Endothelial cell (in vitro differentiated cells): ENCODE measurements at regions not wholly inside any gene's neighbourhood (a gene's known extent, or its start where the extent isn't known, plus 50 kb on each side); places are given as distances from the start of the nearest gene placed in this dataset.

Experiments
- DNase-seq: peaks from one replicate; pipeline ENCODE4 v3.0.0; 2021; ENCODE audit warnings: low spot score
- H3K27ac Mint-ChIP-seq: one replicate; pipeline ENCODE4 v1.8.0; 2021; ENCODE audit warnings: mixed read lengths, inconsistent platforms; ENCODE audit not compliant: unreplicated experiment
- H3K27me3 Mint-ChIP-seq: one replicate; pipeline ENCODE4 v1.8.0; 2021; ENCODE audit warnings: mild to moderate bottlenecking, moderate library complexity, mixed read lengths, inconsistent platforms; ENCODE audit not compliant: unreplicated experiment
- H3K36me3 Mint-ChIP-seq: one replicate; pipeline ENCODE4 v1.8.0; 2021; ENCODE audit warnings: mild to moderate bottlenecking, low read depth, mixed read lengths, inconsistent platforms; ENCODE audit not compliant: unreplicated experiment
- H3K4me1 Mint-ChIP-seq: one replicate; pipeline ENCODE4 v1.8.0; 2021; ENCODE audit warnings: mild to moderate bottlenecking, mixed read lengths, inconsistent platforms; ENCODE audit not compliant: unreplicated experiment
- H3K4me3 Mint-ChIP-seq: one replicate; pipeline ENCODE4 v1.8.0; 2021; ENCODE audit warnings: mild to moderate bottlenecking, mixed read lengths, inconsistent platforms; ENCODE audit not compliant: unreplicated experiment
- H3K9me3 Mint-ChIP-seq: one replicate; pipeline ENCODE4 v1.8.0; 2021; ENCODE audit warnings: mixed read lengths, inconsistent platforms; ENCODE audit not compliant: unreplicated experiment
- CTCF ChIP-seq: fragments of 200-600 bp; sonication (generic); IDR thresholded peaks from one replicate; pipeline ENCODE4 v1.5.0; 2021; ENCODE audit warnings: antibody characterized with exemption; ENCODE audit not compliant: unreplicated experiment

GRCh38 chr6:2432292-2432691, 186.9 kb upstream of the GMDS start:
- no peaks in the 10 kb centered on the region for H3K36me3 Mint-ChIP-seq
- H3K4me3 Mint-ChIP-seq, result no peak overlapping the region

DNA sequence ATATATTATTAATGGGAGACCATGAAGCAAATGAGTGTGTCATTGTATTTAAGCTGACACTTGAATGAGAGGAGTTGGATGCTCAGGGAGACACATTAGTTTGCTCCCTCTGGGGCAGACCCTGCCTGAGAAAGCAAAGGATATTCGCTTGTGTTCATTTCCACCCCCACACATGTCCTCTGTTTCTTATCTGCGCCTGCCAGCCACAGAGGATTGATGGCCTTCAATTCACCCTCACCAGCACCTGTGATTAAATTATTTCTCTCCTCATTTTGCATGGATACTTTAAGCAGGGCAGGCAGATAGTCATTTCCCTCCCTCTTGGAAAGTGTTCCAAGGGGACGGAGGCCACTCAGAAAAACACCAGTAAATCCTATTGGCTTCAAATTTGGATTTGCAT, 185.2 kb upstream of the GMDS start:
- Mint-ChIP-seq H3K27me3 (no peaks in the 10 kb centered on the region), H3K9me3 (no peaks in the 10 kb centered on the region), H3K27ac (no peak overlapping the region), H3K4me3 (no peak overlapping the region), H3K4me1 (peaks cover 3% of the 10 kb centered on the region), H3K36me3 (no peaks in the 10 kb centered on the region)
- DNase-seq, result no peak
- no peak for TF ChIP-seq CTCF

More at GRCh38 chr6:2432292-2432691, 186.9 kb upstream of the GMDS start:
- DNase-seq, result no peak
- Mint-ChIP-seq H3K27ac (no peak overlapping the region), H3K4me1 (peaks cover 3% of the 10 kb centered on the region), H3K27me3 (no peaks in the 10 kb centered on the region), H3K9me3 (no peaks in the 10 kb centered on the region)
- no peak for TF ChIP-seq CTCF

- no peak overlapping the region for H3K4me3 Mint-ChIP-seq
Observed at GRCh38 chr6:2429460-2429859, 184.1 kb upstream of the GMDS start.

GRCh38 chr6:2429032-2429431, 183.6 kb upstream of the GMDS start:
- H3K27ac Mint-ChIP-seq, result no peak overlapping the region
- no peak for TF ChIP-seq CTCF
- peaks cover 3% of the 10 kb centered on the region for H3K4me1 Mint-ChIP-seq
- no peaks in the 10 kb centered on the region for H3K27me3 Mint-ChIP-seq
- no peaks in the 10 kb centered on the region for H3K9me3 Mint-ChIP-seq
- no peak for DNase-seq
- H3K4me3 Mint-ChIP-seq, result no peak overlapping the region
- H3K36me3 Mint-ChIP-seq, result no peaks in the 10 kb centered on the region

More at GRCh38 chr6:2429460-2429859, 184.1 kb upstream of the GMDS start:
- no peak for DNase-seq
- TF ChIP-seq CTCF, result no peak
- H3K9me3 Mint-ChIP-seq, result no peaks in the 10 kb centered on the region
- H3K27me3 Mint-ChIP-seq, result no peaks in the 10 kb centered on the region
- H3K4me1 Mint-ChIP-seq, result peaks cover 3% of the 10 kb centered on the region
- no peaks in the 10 kb centered on the region for H3K36me3 Mint-ChIP-seq
- no peak overlapping the region for H3K27ac Mint-ChIP-seq

DNA sequence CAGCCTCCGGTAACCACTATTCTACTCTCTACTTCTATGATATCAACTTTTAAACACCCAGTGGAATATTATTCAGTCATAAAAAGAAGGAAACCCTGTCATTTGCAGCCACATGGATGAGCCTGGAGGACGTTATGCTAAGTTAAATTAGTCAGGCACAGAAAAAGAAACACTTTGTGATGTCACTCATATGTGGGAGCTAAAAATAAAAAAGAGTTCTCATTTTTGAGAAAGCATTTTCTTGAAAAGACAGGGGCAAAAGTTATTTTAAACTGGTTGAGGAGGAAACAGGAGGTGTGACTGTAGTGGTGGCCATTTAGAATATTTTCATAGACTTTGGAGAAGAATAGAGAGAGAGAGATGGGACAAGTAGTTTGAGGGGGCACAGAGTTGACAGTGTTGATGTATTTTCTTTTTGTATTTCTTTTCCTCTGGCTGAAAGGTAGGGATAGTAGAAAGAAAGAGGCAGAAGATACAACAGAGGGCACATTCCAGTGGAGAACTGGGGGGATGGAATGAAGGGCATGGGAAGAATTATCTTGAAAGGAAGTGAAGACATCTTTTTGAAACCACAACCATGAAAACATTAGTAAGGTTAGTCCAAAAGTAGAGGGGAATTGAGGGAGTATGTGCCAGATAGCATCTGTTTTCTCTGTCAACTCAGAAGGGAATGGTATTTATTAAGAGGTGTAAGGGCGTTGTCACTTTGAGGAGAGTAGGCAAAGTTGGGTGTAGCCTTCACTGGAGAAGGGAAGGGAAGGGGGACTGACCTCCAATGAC, 181.3 kb upstream of the GMDS start:
- Mint-ChIP-seq H3K4me3 (no peak overlapping the region), H3K9me3 (no peaks in the 10 kb centered on the region), H3K27me3 (no peaks in the 10 kb centered on the region), H3K27ac (no peak overlapping the region), H3K4me1 (peaks cover 3% of the 10 kb centered on the region), H3K36me3 (no peaks in the 10 kb centered on the region)
- TF ChIP-seq CTCF, result no peak
- DNase-seq, result no peak
